HG02610 (cell line): ENCODE measurements at regions not wholly inside any gene's neighbourhood (a gene's known extent, or its start where the extent isn't known, plus 50 kb on each side); places are given as distances from the start of the nearest gene placed in this dataset.

Experiments used
- ATAC-seq: cut with Tn5 transposase; IDR thresholded peaks from one replicate; pipeline ENCODE4 v1.9.1; 2021; ENCODE audit warnings: mild to moderate bottlenecking, moderate library complexity; ENCODE audit not compliant: unreplicated experiment

- ATAC-seq = no peak
Observed at GRCh38 chr2:74063486-74063885, 78.8 kb downstream of the TET3 start.

GRCh38 chr2:74065456-74065855, 80.7 kb downstream of the TET3 start:
- ATAC-seq = no peak

- no peak for ATAC-seq
Observed at GRCh38 chr2:74066491-74067203, 81.1 kb downstream of the BOLA3 start.

GRCh38 chr2:74067221-74067747, 80.4 kb downstream of the BOLA3 start:
- no peak for ATAC-seq

GRCh38 chr2:74070991-74071390, 76.7 kb downstream of the BOLA3 start:
- ATAC-seq = no peak

GRCh38 chr2:74071426-74071825, 76.3 kb downstream of the BOLA3 start:
- ATAC-seq = no peak

GRCh38 chr2:74072565-74072964, 75.1 kb downstream of the BOLA3 start:
- no peak for ATAC-seq

GRCh38 chr2:74074487-74074886, 73.2 kb downstream of the BOLA3 start:
- ATAC-seq = no peak

- ATAC-seq = no peak
Observed at GRCh38 chr2:74076074-74076470, 71.6 kb downstream of the BOLA3 start.

- ATAC-seq = no peak
Observed at GRCh38 chr2:74077636-74078035, 70.1 kb downstream of the BOLA3 start.

- ATAC-seq = no peak
Observed at GRCh38 chr2:74078466-74078865, 69.2 kb downstream of the BOLA3 start.

GRCh38 chr2:74079522-74080341, 68.0 kb downstream of the BOLA3 start:
- ATAC-seq = peak; percentile 69

GRCh38 chr2:74080346-74080745, 67.4 kb downstream of the BOLA3 start:
- peak; percentile 19 for ATAC-seq

GRCh38 chr2:74081030-74081762, 66.5 kb downstream of the BOLA3 start:
- no peak for ATAC-seq

- no peak for ATAC-seq
Observed at GRCh38 chr2:74081763-74082110, 66.0 kb downstream of the BOLA3 start.

GRCh38 chr2:74083750-74084149, 64.0 kb downstream of the BOLA3 start:
- ATAC-seq = no peak
